Choroid plexus epithelial cell (primary cell): ENCODE measurements at regions not wholly inside any gene's neighbourhood (a gene's known extent, or its start where the extent isn't known, plus 50 kb on each side); places are given as distances from the start of the nearest gene placed in this dataset.

ENCODE experiments used
- DNase-seq: peaks from one replicate; pipeline ENCODE4 v3.0.0-alpha.2; 2010; ENCODE audit warnings: low read depth
- H3K4me3 ChIP-seq: 2 replicates; pipeline ENCODE4 v1.5.1; 2011; ENCODE audit warnings: low read depth, mild to moderate bottlenecking, control low read depth, low read length, moderate library complexity
- CTCF ChIP-seq: conservative IDR thresholded peaks from 2 replicates; pipeline ENCODE4 v1.5.1; 2011; ENCODE audit warnings: low read depth, mild to moderate bottlenecking, control low read depth, inconsistent platforms, low read length, moderate library complexity

- no peak for TF ChIP-seq CTCF
- DNase-seq: no peak
- no peak overlapping the region for H3K4me3 ChIP-seq
These were observed 561.3 kb downstream of the C12orf50 start for GRCh38 chr12:87467936-87468335.

GRCh38 chr12:87464565-87464964, 564.6 kb downstream of the C12orf50 start:
- no peak overlapping the region for H3K4me3 ChIP-seq
- DNase-seq: peak; percentile 24
- no peak for TF ChIP-seq CTCF

GRCh38 chr12:87444039-87444438, 585.2 kb downstream of the C12orf50 start:
- no peak for TF ChIP-seq CTCF
- no peak for DNase-seq

GRCh38 chr12:87441511-87441910, 587.7 kb downstream of the C12orf50 start:
- no peak overlapping the region for H3K4me3 ChIP-seq
- DNase-seq: peak; percentile 5
- TF ChIP-seq CTCF: no peak

More at GRCh38 chr12:87444039-87444438, 585.2 kb downstream of the C12orf50 start:
- no peak overlapping the region for H3K4me3 ChIP-seq

DNA sequence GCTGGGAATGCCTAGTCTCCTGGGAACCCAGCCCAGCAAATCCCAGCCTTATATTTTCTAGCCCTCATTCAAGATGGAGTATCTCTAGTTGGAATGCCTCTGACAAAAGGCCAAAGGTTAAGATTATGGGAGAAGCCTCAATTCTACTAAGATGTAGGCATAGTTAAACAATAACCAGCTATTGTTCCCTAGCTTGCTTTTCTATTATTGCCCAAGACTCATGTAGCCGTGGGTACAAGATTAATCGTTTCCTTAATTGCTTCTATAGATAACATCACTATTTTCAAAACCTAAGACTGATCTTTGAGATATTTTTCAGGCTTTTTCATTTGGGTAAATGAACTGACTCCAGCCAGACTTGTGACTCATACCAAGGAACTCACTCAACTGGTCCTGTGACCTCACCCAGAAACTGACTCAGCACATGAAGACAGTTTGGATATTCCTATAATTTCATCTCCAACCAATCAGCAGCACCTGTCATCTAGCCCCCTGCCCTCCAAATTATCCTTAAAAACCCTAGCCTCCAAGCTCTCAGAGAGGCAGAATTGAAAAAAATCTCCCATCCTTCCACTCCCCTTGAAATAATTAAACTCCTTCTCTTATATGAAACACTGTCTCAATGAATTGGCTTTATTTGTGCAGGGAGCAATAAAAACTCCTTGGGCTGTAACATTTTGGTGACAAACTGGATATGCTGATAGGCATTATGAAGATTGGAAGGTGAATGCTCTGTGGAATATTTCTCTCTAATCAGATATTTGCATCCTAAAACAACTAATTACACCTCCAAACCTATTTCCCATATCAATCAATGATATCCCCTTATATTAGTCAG, 589.0 kb downstream of the C12orf50 start:
- H3K4me3 ChIP-seq: no peak overlapping the region
- peak; percentile 94 for DNase-seq
- TF ChIP-seq CTCF: no peak

DNA sequence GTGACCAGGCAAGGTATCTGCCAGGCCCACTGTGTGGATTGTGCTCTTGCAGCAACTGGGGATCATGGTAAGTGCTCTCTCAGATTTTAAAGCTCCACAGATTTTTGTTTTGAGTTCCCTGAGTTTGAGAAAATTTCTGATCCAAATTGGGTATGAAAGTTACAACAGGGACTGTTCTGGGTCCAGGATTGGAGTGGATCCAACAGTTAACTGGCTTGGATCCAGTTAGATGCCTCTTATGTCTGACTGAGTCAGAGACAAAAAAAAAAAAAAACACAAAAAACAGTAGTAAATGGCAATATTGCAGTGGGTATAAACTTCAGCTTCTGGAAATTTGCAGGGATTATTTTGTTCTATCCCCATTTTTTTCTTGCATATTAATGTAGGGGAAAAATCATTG, 598.8 kb downstream of the C12orf50 start:
- peak; percentile 55 for DNase-seq
- H3K4me3 ChIP-seq: no peak overlapping the region
- TF ChIP-seq CTCF: no peak
